Liver (tissue), 8 donors: ENCODE measurements at regions not wholly inside any gene's neighbourhood (a gene's known extent, or its start where the extent isn't known, plus 50 kb on each side); places are given as distances from the start of the nearest gene placed in this dataset.

Experiments
- DNase-seq: peaks from one replicate; pipeline ENCODE4 v3.0.0-alpha.2; 2017; ENCODE audit warnings: low spot score
- H3K27ac ChIP-seq, 2 donors: one replicate each; pipeline ENCODE4 v1.7.0; 2013; ENCODE audit warnings: inconsistent platforms in 2 of 2, low read length in 2 of 2, control low read depth in 1 of 2, low read depth in 1 of 2, mild to moderate bottlenecking in 1 of 2
- H3K27me3 ChIP-seq, 4 donors: one replicate each; pipeline versions ENCODE4 v1.6.1 to v1.7.0; 2013; ENCODE audit warnings: low read length in 3 of 4, inconsistent platforms in 1 of 4, mild to moderate bottlenecking in 1 of 4, moderate library complexity in 1 of 4; ENCODE audit not compliant: control insufficient read depth in 4 of 4, insufficient read depth in 4 of 4
- H3K36me3 ChIP-seq, 4 donors: one replicate each; pipeline versions ENCODE4 v1.6.1 to v1.7.0; 2013; ENCODE audit warnings: low read length in 3 of 4, mild to moderate bottlenecking in 3 of 4, low read depth in 1 of 4, moderate library complexity in 1 of 4; ENCODE audit not compliant: control insufficient read depth in 4 of 4, insufficient read depth in 3 of 4
- H3K4me1 ChIP-seq, 4 donors: one replicate each; pipeline versions ENCODE4 v1.6.1 to v1.7.0; 2013; ENCODE audit warnings: low read length in 3 of 4, mild to moderate bottlenecking in 3 of 4, moderate library complexity in 1 of 4; ENCODE audit not compliant: control insufficient read depth in 4 of 4, insufficient read depth in 4 of 4
- H3K4me3 ChIP-seq, 3 donors: one replicate each; pipeline versions ENCODE4 v1.6.1 to v1.7.0; 2013; ENCODE audit warnings: low read length in 3 of 3, control low read depth in 1 of 3, low read depth in 1 of 3, mild to moderate bottlenecking in 1 of 3
- H3K9ac ChIP-seq, 2 donors: one replicate each; pipeline ENCODE4 v1.7.0; 2013; ENCODE audit warnings: low read length in 2 of 2, mild to moderate bottlenecking in 2 of 2, moderate library complexity in 2 of 2, control low read depth in 1 of 2, low read depth in 1 of 2
- H3K9me3 ChIP-seq, 4 donors: one replicate each; pipeline versions ENCODE4 v1.6.1 to v1.7.0; 2013; ENCODE audit warnings: low read length in 3 of 4; ENCODE audit not compliant: control insufficient read depth in 4 of 4
- EGR1 ChIP-seq, 2 donors: IDR thresholded peaks; 2 replicates each; pipeline ENCODE4 v1.6.1; 2016 to 2018; ENCODE audit warnings: antibody characterized with exemption in 2 of 2, low read depth in 2 of 2
- FOXA1 ChIP-seq: IDR thresholded peaks from 2 replicates; pipeline ENCODE4 v1.6.1; 2016; ENCODE audit warnings: antibody characterized with exemption
- FOXA2 ChIP-seq: IDR thresholded peaks from 2 replicates; pipeline ENCODE4 v1.6.1; 2016; ENCODE audit warnings: antibody characterized with exemption
- GABPA ChIP-seq, 2 donors: IDR thresholded peaks in 1 of 2; conservative IDR thresholded peaks in 1 of 2; 2 replicates each; pipeline ENCODE4 v1.6.1; 2016; ENCODE audit warnings: antibody characterized with exemption in 2 of 2, mild to moderate bottlenecking in 1 of 2, moderate library complexity in 1 of 2
- HNF4A ChIP-seq, 2 donors: conservative IDR thresholded peaks; 2 replicates each; pipeline ENCODE4 v1.6.1; 2016; ENCODE audit warnings: antibody characterized with exemption in 2 of 2, mild to moderate bottlenecking in 2 of 2
- HNF4G ChIP-seq: IDR thresholded peaks from 2 replicates; pipeline ENCODE4 v1.6.1; 2016; ENCODE audit warnings: antibody characterized with exemption
- JUND ChIP-seq, 2 donors: IDR thresholded peaks; 2 replicates each; pipeline ENCODE4 v1.6.1; 2016; ENCODE audit warnings: antibody characterized with exemption in 2 of 2
- NR2F2 ChIP-seq: IDR thresholded peaks from 2 replicates; pipeline ENCODE4 v1.6.1; 2016; ENCODE audit warnings: antibody characterized with exemption
- RAD21 ChIP-seq, 2 donors: IDR thresholded peaks; 2 replicates each; pipeline ENCODE4 v1.6.1; 2016; ENCODE audit warnings: antibody characterized with exemption in 2 of 2, mild to moderate bottlenecking in 2 of 2
- REST ChIP-seq: IDR thresholded peaks from 2 replicates; pipeline ENCODE4 v1.6.1; 2016; ENCODE audit warnings: antibody characterized with exemption, mild to moderate bottlenecking
- RXRA ChIP-seq, 2 donors: IDR thresholded peaks; 2 replicates each; pipeline ENCODE4 v1.6.1; 2017 to 2018; ENCODE audit warnings: antibody characterized with exemption in 2 of 2, mild to moderate bottlenecking in 1 of 2
- SP1 ChIP-seq: IDR thresholded peaks from 2 replicates; pipeline ENCODE4 v1.6.1; 2018; ENCODE audit warnings: antibody characterized with exemption, mild to moderate bottlenecking
- TAF1 ChIP-seq: conservative IDR thresholded peaks from 2 replicates; pipeline ENCODE4 v1.6.1; 2016; ENCODE audit warnings: antibody characterized with exemption, mild to moderate bottlenecking
- YY1 ChIP-seq: IDR thresholded peaks from 2 replicates; pipeline ENCODE4 v1.6.1; 2016; ENCODE audit warnings: antibody characterized with exemption, mild to moderate bottlenecking
- ZBTB33 ChIP-seq: IDR thresholded peaks from 2 replicates; pipeline ENCODE4 v1.6.1; 2016; ENCODE audit warnings: antibody characterized with exemption
- WGBS: extraction: QIAGEN DNeasy Blood & Tissue Kit; methylation state at CpG from one replicate; pipeline ENCODE4 v1.1.7; 2013; 5-methylcytosine and 5-hydroxymethylcytosine counted together
- TF ChIP-seq, protein P1 (sequence below): IDR thresholded peaks from 2 replicates; pipeline ENCODE4 v1.6.1; 2016; ENCODE audit warnings: antibody characterized with exemption
- TF ChIP-seq, protein P2 (sequence below): fragments of 150-350 bp; IDR thresholded peaks from 2 replicates; pipeline ENCODE4 v1.5.1; 2017; ENCODE audit warnings: improper control_type of control experiment, low read depth, low read length; ENCODE audit not compliant: missing input control
- TF ChIP-seq, protein P3 (sequence below): IDR thresholded peaks from 2 replicates; pipeline ENCODE4 v1.6.1; 2016; ENCODE audit warnings: antibody characterized with exemption
- donor health status: healthy.
- donor health status: healthy.
- donor health status: healthy.
- donor health status: healthy.
- donor health status: healthy.

DNA sequence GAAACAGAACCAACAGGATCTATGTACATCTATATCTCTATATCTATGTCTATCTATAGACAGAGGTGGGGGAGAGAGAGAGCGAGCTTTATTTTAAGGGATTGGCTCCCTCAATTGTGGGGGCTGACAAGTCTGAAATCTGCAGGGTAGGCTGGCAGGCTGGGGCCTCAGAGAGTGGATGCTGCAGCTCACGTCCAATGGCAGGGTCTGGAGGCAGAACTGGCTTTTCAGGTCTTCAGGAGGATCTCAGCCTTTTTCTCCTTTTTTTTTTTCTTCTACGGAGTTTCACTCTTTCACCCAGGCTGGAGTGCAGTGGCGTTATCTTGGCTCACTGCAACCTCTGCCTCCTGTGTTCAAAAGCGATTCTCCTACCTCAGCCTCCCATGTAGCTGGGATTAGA, 77.2 kb downstream of the ARL4C start:
- 90% methylated on average over 5 of the region's 5 CpGs for WGBS
- H3K9ac ChIP-seq = no peak overlapping the region
- no peak overlapping the region for H3K4me3 ChIP-seq
- H3K36me3 ChIP-seq = no peaks in the 10 kb centered on the region
- H3K4me1 ChIP-seq = no peaks in the 10 kb centered on the region
- H3K27me3 ChIP-seq = no peaks in the 10 kb centered on the region
- no peak for DNase-seq
- TF ChIP-seq SP1 (no peak), HNF4G (no peak)
- H3K27ac ChIP-seq = no peak overlapping the region
- no peaks in the 10 kb centered on the region for H3K9me3 ChIP-seq

GRCh38 chr2:234415706-234416105, 81.2 kb downstream of the ARL4C start:
- DNase-seq = no peak
- Histone ChIP-seq H3K9ac (no peak overlapping the region), H3K27me3 (no peaks in the 10 kb centered on the region), H3K27ac (no peak overlapping the region), H3K4me1 (no peaks in the 10 kb centered on the region), H3K36me3 (no peaks in the 10 kb centered on the region), H3K4me3 (no peak overlapping the region), H3K9me3 (no peaks in the 10 kb centered on the region)
- 78% methylated on average over 4 of the region's 4 CpGs for WGBS
- TF ChIP-seq JUND (IDR thresholded peaks at IDR 0.05) = no peak
- TF ChIP-seq TAF1 = no peak
- no peak for TF ChIP-seq GABPA (IDR thresholded peaks at IDR 0.05 in 1 of 2, conservative IDR thresholded peaks at IDR 0.05 in 1 of 2)
- no peak for TF ChIP-seq EGR1 (IDR thresholded peaks at IDR 0.05; ENCODE audit: low read depth in 2 of 2)
- no peak for TF ChIP-seq REST
- TF ChIP-seq, protein P1, sequence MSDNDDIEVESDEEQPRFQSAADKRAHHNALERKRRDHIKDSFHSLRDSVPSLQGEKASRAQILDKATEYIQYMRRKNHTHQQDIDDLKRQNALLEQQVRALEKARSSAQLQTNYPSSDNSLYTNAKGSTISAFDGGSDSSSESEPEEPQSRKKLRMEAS = no peak
- TF ChIP-seq ZBTB33 = no peak
- TF ChIP-seq, protein P2, sequence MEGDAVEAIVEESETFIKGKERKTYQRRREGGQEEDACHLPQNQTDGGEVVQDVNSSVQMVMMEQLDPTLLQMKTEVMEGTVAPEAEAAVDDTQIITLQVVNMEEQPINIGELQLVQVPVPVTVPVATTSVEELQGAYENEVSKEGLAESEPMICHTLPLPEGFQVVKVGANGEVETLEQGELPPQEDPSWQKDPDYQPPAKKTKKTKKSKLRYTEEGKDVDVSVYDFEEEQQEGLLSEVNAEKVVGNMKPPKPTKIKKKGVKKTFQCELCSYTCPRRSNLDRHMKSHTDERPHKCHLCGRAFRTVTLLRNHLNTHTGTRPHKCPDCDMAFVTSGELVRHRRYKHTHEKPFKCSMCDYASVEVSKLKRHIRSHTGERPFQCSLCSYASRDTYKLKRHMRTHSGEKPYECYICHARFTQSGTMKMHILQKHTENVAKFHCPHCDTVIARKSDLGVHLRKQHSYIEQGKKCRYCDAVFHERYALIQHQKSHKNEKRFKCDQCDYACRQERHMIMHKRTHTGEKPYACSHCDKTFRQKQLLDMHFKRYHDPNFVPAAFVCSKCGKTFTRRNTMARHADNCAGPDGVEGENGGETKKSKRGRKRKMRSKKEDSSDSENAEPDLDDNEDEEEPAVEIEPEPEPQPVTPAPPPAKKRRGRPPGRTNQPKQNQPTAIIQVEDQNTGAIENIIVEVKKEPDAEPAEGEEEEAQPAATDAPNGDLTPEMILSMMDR = no peak
- TF ChIP-seq, protein P3, sequence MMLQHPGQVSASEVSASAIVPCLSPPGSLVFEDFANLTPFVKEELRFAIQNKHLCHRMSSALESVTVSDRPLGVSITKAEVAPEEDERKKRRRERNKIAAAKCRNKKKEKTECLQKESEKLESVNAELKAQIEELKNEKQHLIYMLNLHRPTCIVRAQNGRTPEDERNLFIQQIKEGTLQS = no peak
- no peak for TF ChIP-seq NR2F2
- no peak for TF ChIP-seq RXRA (IDR thresholded peaks at IDR 0.05)
- TF ChIP-seq FOXA2 = no peak
- TF ChIP-seq FOXA1 = no peak
- TF ChIP-seq HNF4G = no peak
- no peak for TF ChIP-seq RAD21 (IDR thresholded peaks at IDR 0.05)
- TF ChIP-seq HNF4A (conservative IDR thresholded peaks at IDR 0.05) = no peak
- no peak for TF ChIP-seq SP1
- no peak for TF ChIP-seq YY1
